ENCODE measurements at regions not wholly inside any gene's neighbourhood (a gene's known extent, or its start where the extent isn't known, plus 50 kb on each side); places are given as distances from the start of the nearest gene placed in this dataset.

GRCh38 chr2:48137829-48138228, 176.7 kb upstream of the FOXN2 start:
- no peak for DNase-seq (ENCODE audit: low read depth)

GRCh38 chr2:48138898-48139297, 175.6 kb upstream of the FOXN2 start:
- no peak for DNase-seq (ENCODE audit: low read depth)

- DNase-seq (ENCODE audit: low read depth), result no peak
These were observed 173.9 kb upstream of the FOXN2 start for GRCh38 chr2:48140586-48140985.

GRCh38 chr2:48144777-48145176, 169.7 kb upstream of the FOXN2 start:
- no peak for DNase-seq (ENCODE audit: low read depth)

GRCh38 chr2:48145845-48146452, 168.5 kb upstream of the FOXN2 start:
- no peak for DNase-seq (ENCODE audit: low read depth)

DNA sequence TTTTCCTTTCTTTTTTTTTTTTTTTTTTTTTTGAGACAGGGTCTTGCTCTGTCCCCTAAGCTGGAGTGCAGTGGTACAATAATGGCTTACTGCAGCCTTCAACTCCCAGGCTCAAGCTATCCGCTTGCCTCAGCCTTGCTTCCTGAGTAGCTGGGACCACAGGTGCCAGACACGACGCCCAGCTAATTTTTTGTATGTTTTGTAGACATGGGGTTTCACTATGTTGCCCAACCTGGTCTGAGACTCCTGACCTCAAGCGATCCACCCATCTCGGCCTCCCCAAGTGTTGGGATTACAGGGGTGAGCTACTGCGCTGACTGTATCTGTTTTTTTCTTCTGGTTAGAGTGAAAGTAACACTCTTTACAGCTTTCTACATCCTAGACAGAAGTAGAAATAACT, 167.9 kb upstream of the FOXN2 start:
- DNase-seq (ENCODE audit: low read depth), result no peak

GRCh38 chr2:48147719-48148118, 166.8 kb upstream of the FOXN2 start:
- DNase-seq (ENCODE audit: low read depth), result no peak

GRCh38 chr2:48148841-48149430, 165.5 kb upstream of the FOXN2 start:
- no peak for DNase-seq (ENCODE audit: low read depth)

DNA sequence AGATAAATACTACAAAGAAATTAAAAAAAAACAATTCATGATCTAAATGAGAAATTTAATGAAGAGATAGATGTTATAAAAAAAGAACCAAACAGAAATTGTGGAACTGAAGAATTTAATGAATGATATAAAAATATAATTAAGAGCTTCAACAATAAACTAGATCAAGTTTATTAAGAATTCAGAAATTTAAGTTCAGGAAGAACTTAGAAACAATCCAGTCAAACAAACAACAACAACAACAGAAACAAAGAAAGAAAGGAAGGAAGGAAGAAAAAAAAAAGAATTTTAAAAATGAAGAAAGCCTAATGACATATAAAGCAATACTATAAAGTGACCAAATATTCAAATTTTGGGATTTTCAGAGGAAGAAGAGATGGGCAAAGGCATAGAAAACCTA, 157.3 kb upstream of the FOXN2 start:
- DNase-seq (ENCODE audit: low read depth), result no peak

GRCh38 chr2:48161628-48162027, 152.9 kb upstream of the FOXN2 start:
- DNase-seq (ENCODE audit: low read depth), result no peak

- DNase-seq (ENCODE audit: low read depth), result no peak
These were observed 151.7 kb upstream of the FOXN2 start for GRCh38 chr2:48162742-48163141.

DNA sequence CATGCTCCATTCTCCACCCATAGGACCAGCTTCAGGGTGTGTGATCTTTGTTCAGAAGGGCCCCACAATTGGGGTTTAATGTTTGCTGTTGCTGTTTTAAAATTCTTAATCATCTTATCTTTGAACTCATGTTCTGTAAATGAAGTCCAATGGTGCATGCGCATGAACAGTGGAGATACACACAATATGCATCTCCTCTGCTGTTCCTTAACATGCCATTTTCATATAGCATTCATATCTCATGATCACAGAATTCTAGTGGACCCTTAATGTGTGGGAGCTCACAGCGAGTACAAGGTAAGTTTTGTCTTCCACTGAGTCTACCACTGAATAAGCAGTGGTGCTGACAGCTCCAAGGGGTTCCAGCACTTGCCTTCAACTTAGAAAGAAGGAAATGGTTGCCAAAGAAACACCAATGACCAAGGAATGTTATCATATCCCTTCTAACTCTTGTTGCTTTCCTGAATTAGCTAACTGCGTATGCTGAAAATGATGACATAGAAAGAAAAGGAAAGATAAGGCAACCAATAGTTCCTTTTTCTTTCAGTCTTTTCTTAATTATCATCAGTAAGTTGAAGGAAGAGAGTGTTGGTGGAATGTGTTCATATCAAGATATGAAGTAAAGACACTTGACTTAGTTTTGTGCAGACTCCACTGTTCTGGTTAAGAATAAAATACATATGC, 149.3 kb upstream of the FOXN2 start:
- DNase-seq (ENCODE audit: low read depth), result no peak

DNA sequence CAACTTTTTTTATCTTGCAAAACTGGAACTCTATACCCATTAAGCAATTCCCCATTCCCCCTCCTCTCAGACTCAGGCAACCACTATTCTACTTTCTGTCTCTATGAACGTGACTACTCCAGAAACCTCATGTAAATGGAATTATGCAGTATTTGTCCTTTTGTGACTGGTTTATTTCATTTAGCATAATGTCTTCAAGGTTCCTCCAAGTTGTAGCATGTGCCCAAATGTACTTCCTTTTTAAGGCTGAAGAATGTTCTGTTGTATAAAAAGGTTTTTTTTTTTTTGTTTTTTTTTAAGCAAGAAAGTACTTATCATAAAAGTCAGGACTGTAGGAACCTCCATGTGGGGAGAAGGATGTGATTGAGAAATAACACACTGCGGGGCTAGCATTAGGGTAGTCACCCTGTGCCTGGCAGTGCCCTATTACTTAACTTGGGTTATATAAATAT, 145.3 kb upstream of the FOXN2 start:
- no peak for DNase-seq (ENCODE audit: low read depth)

- no peak for DNase-seq (ENCODE audit: low read depth)
These were observed 144.2 kb upstream of the FOXN2 start for GRCh38 chr2:48170281-48170680.

DNA sequence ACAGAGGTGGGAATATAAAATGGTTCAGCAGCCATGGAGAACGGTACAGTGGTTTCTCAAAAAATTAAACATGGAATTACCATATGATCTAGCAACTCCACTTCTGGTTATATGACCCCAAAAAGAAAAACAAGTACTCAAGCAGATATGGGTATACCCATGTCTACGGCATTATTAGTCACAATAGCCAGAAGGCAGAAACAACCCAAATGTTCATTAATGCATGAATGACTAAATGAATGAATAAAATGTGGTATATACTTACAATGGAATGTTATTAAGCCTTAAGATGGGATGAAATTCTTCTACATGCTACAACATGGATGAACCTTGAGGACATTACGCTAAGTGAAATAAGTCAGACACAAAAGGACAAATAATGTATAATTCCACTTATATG, 141.3 kb upstream of the FOXN2 start:
- no peak for DNase-seq (ENCODE audit: low read depth)

GRCh38 chr2:48174503-48174902, 140.0 kb upstream of the FOXN2 start:
- no peak for DNase-seq (ENCODE audit: low read depth)

DNA sequence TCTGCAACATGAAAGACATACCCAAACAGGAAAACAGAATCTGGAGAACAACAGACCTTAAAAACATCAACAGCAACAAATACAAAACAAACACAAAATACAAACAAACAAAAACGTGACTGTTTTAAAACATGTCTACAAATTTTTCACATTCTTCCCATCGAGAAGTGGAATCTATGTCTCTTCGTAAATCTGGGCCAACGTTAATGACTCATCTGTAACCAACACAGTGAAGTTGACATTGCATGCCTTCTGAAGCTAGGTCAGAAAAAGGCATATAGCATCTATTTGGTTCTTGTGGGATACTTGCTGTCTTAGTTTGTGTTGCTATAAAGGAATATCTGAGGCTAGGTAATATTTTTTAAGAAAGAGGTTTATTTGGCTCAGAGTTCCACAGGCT, 139.2 kb upstream of the FOXN2 start:
- no peak for DNase-seq (ENCODE audit: low read depth)

DNA sequence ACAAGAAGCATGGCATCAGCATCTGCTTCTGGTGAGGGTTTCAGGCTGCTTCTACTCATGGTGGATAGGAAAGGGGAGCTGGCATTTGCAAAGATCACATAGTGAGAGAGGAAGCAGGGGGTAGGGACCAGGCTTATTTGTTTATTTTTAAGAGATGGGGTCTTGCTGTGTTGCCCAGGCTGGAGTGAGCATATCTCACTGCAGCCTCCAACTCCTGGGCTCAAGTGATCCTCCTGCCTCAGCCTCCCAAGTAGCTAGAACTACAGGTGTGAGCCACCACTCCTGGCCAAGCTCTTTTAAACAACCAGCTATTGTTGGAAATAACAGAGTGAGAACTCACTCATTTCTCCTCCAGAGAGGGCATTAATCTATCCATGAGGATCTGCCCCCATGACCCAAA, 138.8 kb upstream of the FOXN2 start:
- no peak for DNase-seq (ENCODE audit: low read depth)

DNA sequence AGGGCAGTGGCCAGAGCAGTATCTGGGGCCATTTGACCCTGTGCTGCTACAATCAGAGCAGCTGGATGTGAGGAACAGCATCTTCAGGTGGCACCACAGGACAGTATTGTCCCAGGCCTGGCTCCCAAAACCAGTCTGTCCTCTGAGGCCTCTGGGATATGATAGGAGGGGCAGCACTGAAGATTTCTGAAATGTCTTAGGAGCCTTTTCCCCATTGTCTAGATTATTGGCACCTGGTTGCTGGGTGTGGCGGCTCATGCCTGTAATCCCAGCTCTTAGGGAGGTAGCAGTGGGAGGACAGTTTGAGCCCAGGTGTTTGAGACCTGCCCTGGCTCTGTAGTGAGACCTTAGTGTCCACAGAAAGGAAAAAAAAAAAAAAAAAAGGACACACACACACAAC, 137.6 kb upstream of the FOXN2 start:
- DNase-seq (ENCODE audit: low read depth), result no peak

DNA sequence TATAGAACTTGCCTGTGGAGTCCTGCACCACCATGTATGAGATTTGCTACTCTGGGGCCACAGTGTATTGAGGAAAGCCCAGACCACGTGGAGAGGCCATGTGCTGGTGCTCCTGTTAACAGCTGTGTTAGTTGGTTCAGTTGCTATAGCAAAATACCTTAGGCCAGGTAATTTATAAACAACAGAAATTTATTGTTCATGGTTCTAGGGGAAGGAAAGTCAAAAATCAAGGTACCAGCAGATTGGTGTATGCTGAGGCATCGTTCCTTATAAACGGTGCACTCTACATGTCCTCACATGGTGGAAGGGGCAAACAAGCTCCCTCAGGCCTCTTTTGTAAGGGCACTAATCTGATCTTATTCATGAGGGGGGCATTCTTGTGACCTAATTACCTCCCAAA, 135.9 kb upstream of the FOXN2 start:
- no peak for DNase-seq (ENCODE audit: low read depth)

- DNase-seq (ENCODE audit: low read depth), result no peak
These were observed 133.9 kb upstream of the FOXN2 start for GRCh38 chr2:48180557-48180956.

DNA sequence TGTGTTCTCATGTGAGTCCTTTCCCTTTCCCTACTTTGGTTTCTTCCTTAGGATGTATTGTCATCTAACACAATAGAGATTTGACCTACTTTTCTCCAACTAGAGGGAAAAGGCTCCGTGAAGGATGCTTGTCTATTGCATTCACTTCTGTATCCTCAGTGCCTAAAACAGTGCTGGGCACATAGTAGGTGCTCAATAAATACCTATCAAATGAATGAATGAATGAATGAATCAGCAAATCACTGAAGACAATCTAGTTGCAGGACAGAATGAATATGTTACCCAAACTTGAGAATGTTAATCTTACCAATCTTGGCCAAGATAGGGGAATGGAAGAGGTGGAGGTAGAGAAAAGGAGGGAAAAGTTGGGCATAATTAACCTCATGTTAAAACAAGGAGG, 131.2 kb upstream of the FOXN2 start:
- DNase-seq (ENCODE audit: low read depth), result no peak

DNA sequence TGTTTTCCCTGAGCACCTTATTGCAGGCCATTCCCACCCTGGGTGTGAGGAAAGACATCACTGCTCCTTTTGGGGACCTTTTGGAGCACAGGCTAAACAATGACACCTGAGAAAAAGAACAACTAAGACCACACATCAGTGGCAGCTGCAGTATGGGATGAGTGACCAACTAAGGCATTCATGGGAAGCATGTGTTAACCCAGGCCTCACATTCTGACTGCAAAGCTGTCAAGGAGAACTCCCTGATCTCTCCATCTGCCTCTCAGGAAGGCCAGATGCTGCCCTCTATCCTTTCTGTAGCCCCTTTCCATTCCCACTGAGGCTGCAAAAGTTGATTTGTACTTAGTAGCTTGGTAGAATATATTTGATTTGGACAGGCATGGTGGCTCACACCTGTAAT, 130.5 kb upstream of the FOXN2 start:
- no peak for DNase-seq (ENCODE audit: low read depth)

DNA sequence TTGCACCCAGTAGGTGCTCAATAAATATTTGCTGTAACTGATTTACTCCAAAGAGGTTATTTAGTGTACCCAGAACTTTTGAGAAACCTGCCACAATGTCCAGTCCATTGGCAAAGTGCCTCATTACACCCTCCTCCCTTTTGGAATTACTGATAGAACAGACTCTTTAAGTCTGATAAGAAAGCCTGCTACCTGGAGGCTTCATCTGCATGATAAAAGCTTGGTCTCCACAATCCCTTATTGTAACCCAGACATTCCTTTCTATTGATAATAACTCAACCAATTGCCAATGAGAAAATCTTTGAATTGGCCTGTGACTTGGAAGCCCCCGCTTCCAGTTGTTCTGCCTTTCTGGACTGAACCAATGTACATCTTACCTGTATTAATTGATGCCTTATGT, 127.0 kb upstream of the FOXN2 start:
- no peak for DNase-seq (ENCODE audit: low read depth)

Data from forelimb muscle (tissue), 1 donor.